Mesendoderm (in vitro differentiated cells): ENCODE measurements at regions not wholly inside any gene's neighbourhood (a gene's known extent, or its start where the extent isn't known, plus 50 kb on each side); places are given as distances from the start of the nearest gene placed in this dataset.

Source experiments
- DNase-seq: peaks from one replicate; pipeline ENCODE4 v3.0.0; 2013
- H2AK5ac ChIP-seq: 2 replicates; pipeline ENCODE4 v1.6.1; 2013; ENCODE audit warnings: low read length, inconsistent platforms
- H2BK120ac ChIP-seq: 2 replicates; pipeline ENCODE4 v1.6.1; 2013; ENCODE audit warnings: low read depth, mild to moderate bottlenecking, low read length, moderate library complexity, mixed read lengths
- H2BK15ac ChIP-seq: replicated peaks from 2 replicates; pipeline ENCODE4 v1.6.1; 2013; ENCODE audit warnings: low read depth, mild to moderate bottlenecking, moderate library complexity
- H2BK5ac ChIP-seq: 2 replicates; pipeline ENCODE4 v1.6.1; 2013; ENCODE audit warnings: low read length, inconsistent platforms
- H3K18ac ChIP-seq: 2 replicates; pipeline ENCODE4 v1.6.1; 2013; ENCODE audit warnings: mild to moderate bottlenecking, low read length, mixed read lengths
- H3K23ac ChIP-seq: one replicate; pipeline ENCODE4 v1.6.1; 2013; ENCODE audit warnings: low read length
- H3K27ac ChIP-seq: 2 replicates; pipeline ENCODE4 v1.5.1; 2013; ENCODE audit warnings: low read depth, mild to moderate bottlenecking, inconsistent platforms, low read length, moderate library complexity
- H3K27me3 ChIP-seq: 2 replicates; pipeline ENCODE4 v1.6.1; 2013; ENCODE audit warnings: low read length, control low read depth, mild to moderate bottlenecking, inconsistent platforms; ENCODE audit not compliant: insufficient read depth, poor library complexity
- H3K36me3 ChIP-seq: 2 replicates; pipeline ENCODE4 v1.6.1; 2013; ENCODE audit warnings: low read length, inconsistent platforms; ENCODE audit not compliant: control insufficient read depth, insufficient read depth
- H3K4ac ChIP-seq: one replicate; pipeline ENCODE4 v1.6.1; 2013; ENCODE audit warnings: low read depth, mild to moderate bottlenecking, low read length, moderate library complexity
- H3K4me1 ChIP-seq: 2 replicates; pipeline ENCODE4 v1.6.1; 2013; ENCODE audit warnings: low read depth, low read length, inconsistent platforms; ENCODE audit not compliant: control insufficient read depth
- H3K4me2 ChIP-seq: 2 replicates; pipeline ENCODE4 v1.6.1; 2013; ENCODE audit warnings: low read length
- H3K4me3 ChIP-seq: 2 replicates; pipeline ENCODE4 v1.5.1; 2013; ENCODE audit warnings: mild to moderate bottlenecking, low read length
- H3K56ac ChIP-seq: one replicate; pipeline ENCODE4 v1.6.1; 2013; ENCODE audit warnings: low read length
- H3K79me1 ChIP-seq: 2 replicates; pipeline ENCODE4 v1.6.1; 2013; ENCODE audit warnings: low read length, inconsistent platforms
- H3K79me2 ChIP-seq: 2 replicates; pipeline ENCODE4 v1.6.1; 2013; ENCODE audit warnings: mild to moderate bottlenecking, low read length; ENCODE audit not compliant: control insufficient read depth, insufficient read depth
- H3K9ac ChIP-seq: 2 replicates; pipeline ENCODE4 v1.6.1; 2013; ENCODE audit warnings: low read length, inconsistent platforms
- H4K5ac ChIP-seq: one replicate; pipeline ENCODE4 v1.6.1; 2013; ENCODE audit warnings: low read length
- H4K8ac ChIP-seq: one replicate; pipeline ENCODE4 v1.6.1; 2013; ENCODE audit warnings: low read depth, mild to moderate bottlenecking, control low read depth, low read length, moderate library complexity
- WGBS: extraction: QIAGEN DNeasy Blood & Tissue Kit; methylation state at CpG from one replicate; pipeline ENCODE4 v1.1.7; 2013; ENCODE audit warnings: low lambda C conversion rate, missing lambda C conversion rate; ENCODE audit not compliant: insufficient coverage; ENCODE audit errors: extremely low coverage; 5-methylcytosine and 5-hydroxymethylcytosine counted together

- H3K4me2 ChIP-seq, result no peak overlapping the region
- H3K36me3 ChIP-seq, result no peaks in the 10 kb centered on the region
- no peak overlapping the region for H2BK5ac ChIP-seq
- no peaks in the 10 kb centered on the region for H3K27me3 ChIP-seq
- H2AK5ac ChIP-seq, result no peak overlapping the region
- H3K79me2 ChIP-seq, result no peaks in the 10 kb centered on the region
- no peak overlapping the region for H3K27ac ChIP-seq
- no peak overlapping the region for H4K5ac ChIP-seq
- no peak overlapping the region for H3K23ac ChIP-seq
- H3K4ac ChIP-seq, result no peak overlapping the region
- H2BK120ac ChIP-seq, result no peak overlapping the region
- H4K8ac ChIP-seq, result no peak overlapping the region
- no peaks in the 10 kb centered on the region for H3K79me1 ChIP-seq
- H3K9ac ChIP-seq, result no peak overlapping the region
- no peak overlapping the region for H3K56ac ChIP-seq
- no CpG with 5 or more reads among the region's 1 CpG for WGBS
- DNase-seq, result no peak
- H3K4me1 ChIP-seq, result no peaks in the 10 kb centered on the region
- H2BK15ac ChIP-seq, result no peak overlapping the region
- H3K18ac ChIP-seq, result no peak overlapping the region
- no peak overlapping the region for H3K4me3 ChIP-seq
Measured at GRCh38 chr16:5537347-5537746, 439.8 kb upstream of the EEF2KMT start.

- Histone ChIP-seq H3K27ac (no peak overlapping the region), H2AK5ac (no peak overlapping the region), H3K56ac (no peak overlapping the region)
Measured at GRCh38 chr16:5533321-5533888, 435.8 kb upstream of the EEF2KMT start.

GRCh38 chr16:5527817-5528216, 430.2 kb upstream of the EEF2KMT start:
- Histone ChIP-seq H3K18ac (no peak overlapping the region), H4K8ac (no peak overlapping the region), H2BK5ac (no peak overlapping the region), H4K5ac (no peak overlapping the region), H2BK120ac (no peak overlapping the region), H2AK5ac (no peak overlapping the region), H3K4ac (no peak overlapping the region), H3K23ac (peak overlapping the region; percentile 24), H3K36me3 (no peaks in the 10 kb centered on the region), H3K27ac (no peak overlapping the region), H3K4me1 (no peaks in the 10 kb centered on the region), H3K79me2 (no peaks in the 10 kb centered on the region), H3K56ac (no peak overlapping the region), H3K79me1 (no peaks in the 10 kb centered on the region), H3K4me2 (no peak overlapping the region), H3K4me3 (no peak overlapping the region), H2BK15ac (no peak overlapping the region), H3K27me3 (no peaks in the 10 kb centered on the region), H3K9ac (no peak overlapping the region)
- WGBS, result no CpG with 5 or more reads among the region's 5 CpGs
- DNase-seq, result no peak

More at GRCh38 chr16:5533321-5533888, 435.8 kb upstream of the EEF2KMT start:
- no peak overlapping the region for H2BK120ac ChIP-seq
- WGBS, result no CpG with 5 or more reads among the region's 3 CpGs
- H3K79me2 ChIP-seq, result no peaks in the 10 kb centered on the region
- no peak overlapping the region for H3K4me2 ChIP-seq
- H2BK15ac ChIP-seq, result no peak overlapping the region
- no peak overlapping the region for H2BK5ac ChIP-seq
- no peak overlapping the region for H3K4ac ChIP-seq
- no peak overlapping the region for H3K9ac ChIP-seq
- H3K79me1 ChIP-seq, result no peaks in the 10 kb centered on the region
- H4K5ac ChIP-seq, result no peak overlapping the region
- H3K4me3 ChIP-seq, result no peak overlapping the region
- no peaks in the 10 kb centered on the region for H3K36me3 ChIP-seq
- H4K8ac ChIP-seq, result no peak overlapping the region
- no peaks in the 10 kb centered on the region for H3K4me1 ChIP-seq
- no peak overlapping the region for H3K23ac ChIP-seq
- no peak for DNase-seq
- H3K27me3 ChIP-seq, result no peaks in the 10 kb centered on the region
- no peak overlapping the region for H3K18ac ChIP-seq

- WGBS, result no CpG with 5 or more reads among the region's 8 CpGs
- H2BK5ac ChIP-seq, result no peak overlapping the region
- no peak overlapping the region for H2BK120ac ChIP-seq
- H2BK15ac ChIP-seq, result no peak overlapping the region
- no peaks in the 10 kb centered on the region for H3K79me1 ChIP-seq
- no peak overlapping the region for H3K27ac ChIP-seq
- H4K8ac ChIP-seq, result no peak overlapping the region
- no peak overlapping the region for H4K5ac ChIP-seq
- no peak overlapping the region for H3K4ac ChIP-seq
- no peaks in the 10 kb centered on the region for H3K27me3 ChIP-seq
- H3K36me3 ChIP-seq, result no peaks in the 10 kb centered on the region
- H3K4me3 ChIP-seq, result no peak overlapping the region
- DNase-seq, result no peak
- no peak overlapping the region for H3K23ac ChIP-seq
- H2AK5ac ChIP-seq, result no peak overlapping the region
- no peak overlapping the region for H3K56ac ChIP-seq
- H3K9ac ChIP-seq, result no peak overlapping the region
- H3K4me2 ChIP-seq, result no peak overlapping the region
- no peak overlapping the region for H3K18ac ChIP-seq
- no peaks in the 10 kb centered on the region for H3K79me2 ChIP-seq
- H3K4me1 ChIP-seq, result no peaks in the 10 kb centered on the region
Measured at GRCh38 chr16:5526826-5527225, 429.2 kb upstream of the EEF2KMT start.

GRCh38 chr16:5523829-5524228, 426.2 kb upstream of the EEF2KMT start:
- Histone ChIP-seq H3K18ac (peak overlapping the region; percentile 31), H3K36me3 (no peaks in the 10 kb centered on the region), H4K5ac (no peak overlapping the region), H3K79me1 (no peaks in the 10 kb centered on the region), H4K8ac (no peak overlapping the region), H2BK15ac (no peak overlapping the region), H3K23ac (no peak overlapping the region), H3K27me3 (no peaks in the 10 kb centered on the region), H2AK5ac (no peak overlapping the region), H2BK120ac (no peak overlapping the region), H2BK5ac (no peak overlapping the region), H3K4ac (no peak overlapping the region), H3K4me1 (no peaks in the 10 kb centered on the region), H3K79me2 (no peaks in the 10 kb centered on the region), H3K9ac (no peak overlapping the region), H3K4me2 (no peak overlapping the region), H3K27ac (no peak overlapping the region), H3K4me3 (no peak overlapping the region), H3K56ac (no peak overlapping the region)
- no CpG with 5 or more reads among the region's 10 CpGs for WGBS
- peak; percentile 84 for DNase-seq

GRCh38 chr16:5516115-5516514, 418.5 kb upstream of the EEF2KMT start:
- Histone ChIP-seq H4K8ac (no peak overlapping the region), H3K56ac (no peak overlapping the region), H2BK120ac (no peak overlapping the region), H2AK5ac (no peak overlapping the region), H2BK15ac (no peak overlapping the region), H3K4me2 (no peak overlapping the region), H4K5ac (no peak overlapping the region), H3K4ac (no peak overlapping the region), H3K79me2 (no peaks in the 10 kb centered on the region), H3K27me3 (no peaks in the 10 kb centered on the region), H3K79me1 (no peaks in the 10 kb centered on the region), H3K27ac (no peak overlapping the region), H3K18ac (no peak overlapping the region), H3K23ac (no peak overlapping the region), H3K4me1 (peaks cover 1% of the 10 kb centered on the region), H3K9ac (no peak overlapping the region), H2BK5ac (no peak overlapping the region), H3K36me3 (no peaks in the 10 kb centered on the region), H3K4me3 (no peak overlapping the region)
- DNase-seq, result peak; percentile 36
